SK-N-SH (cell line): ENCODE measurements at regions not wholly inside any gene's neighbourhood (a gene's known extent, or its start where the extent isn't known, plus 50 kb on each side); places are given as distances from the start of the nearest gene placed in this dataset.

Source experiments
- CTCF ChIA-PET: fragments of 300-600, 350-600 bp; formaldehyde crosslinking; extraction: SDS; loops from one replicate; lab custom pipeline; 2021; lab: Yijun Ruan, JAX
- POLR2A ChIA-PET: fragments of 350-600 bp; sonication (Branson Sonifier 250); formaldehyde crosslinking; extraction: SDS; loops from one replicate; lab custom pipeline; 2020; ENCODE audit warnings: antibody characterized with exemption, inconsistent platforms; lab: Yijun Ruan, JAX
- DNase-seq: peaks from one replicate; pipeline ENCODE4 v3.0.0; 2012
- H2AFZ ChIP-seq: fragments of 200-600 bp; sonication (generic); 2 replicates; pipeline ENCODE4 v1.8.1; 2016; ENCODE audit warnings: antibody characterized with exemption, mild to moderate bottlenecking, low read depth
- H3F3A ChIP-seq: fragments of 200-600 bp; sonication (generic); replicated peaks from 2 replicates; pipeline ENCODE3; 2016; ENCODE audit warnings: antibody characterized with exemption, mild to moderate bottlenecking; ENCODE audit not compliant: insufficient read depth
- H3K27ac ChIP-seq, 2 experiments: fragments of 200-500 bp in 1 of 2; fragments of 200-600 bp in 1 of 2; sonication (Bioruptor generic) in 1 of 2; sonication (generic), shearing (Covaris generic) in 1 of 2; 2 replicates each; pipeline versions ENCODE4 v1.5.1 to v1.6.1; 2014 to 2016; ENCODE audit warnings: low read depth in 2 of 2, inconsistent platforms in 1 of 2, low read length in 1 of 2, mild to moderate bottlenecking in 1 of 2, mixed read lengths in 1 of 2
- H3K27me3 ChIP-seq: fragments of 200-600 bp; sonication (generic), shearing (Covaris generic); 2 replicates; pipeline ENCODE4 v1.6.1; 2016; ENCODE audit warnings: mixed run types; ENCODE audit not compliant: insufficient read depth
- H3K36me3 ChIP-seq, 2 experiments: fragments of 200-500 bp in 1 of 2; fragments of 200-600 bp in 1 of 2; sonication (Bioruptor generic) in 1 of 2; sonication (generic) in 1 of 2; replicated peaks in 1 of 2; 2 replicates each; pipeline versions ENCODE3 to v1.5.1; 2014 to 2016; ENCODE audit warnings: low read length in 1 of 2, mild to moderate bottlenecking in 1 of 2; ENCODE audit not compliant: insufficient read depth in 2 of 2, control insufficient read depth in 1 of 2
- H3K4me1 ChIP-seq, 2 experiments: fragments of 200-500 bp in 1 of 2; fragments of 200-600 bp in 1 of 2; sonication (Bioruptor generic) in 1 of 2; sonication (generic), shearing (Covaris generic) in 1 of 2; 2 replicates each; pipeline versions ENCODE4 v1.5.1 to v1.6.1; 2014 to 2016; ENCODE audit warnings: low read depth in 1 of 2, low read length in 1 of 2, mixed run types in 1 of 2; ENCODE audit not compliant: insufficient read depth in 2 of 2, control insufficient read depth in 1 of 2
- H3K4me2 ChIP-seq: fragments of 200-600 bp; sonication (generic), shearing (Covaris generic); 2 replicates; pipeline ENCODE4 v1.6.1; 2017; ENCODE audit warnings: mixed run types
- H3K4me3 ChIP-seq, 2 experiments: fragments of 200-500 bp in 1 of 2; fragments of 200-600 bp in 1 of 2; sonication (Bioruptor generic) in 1 of 2; sonication (generic), shearing (Covaris generic) in 1 of 2; 2 replicates each; pipeline versions ENCODE4 v1.5.1 to v1.8.1; 2014 to 2016; ENCODE audit warnings: low read depth in 2 of 2, inconsistent platforms in 1 of 2, low read length in 1 of 2, mild to moderate bottlenecking in 1 of 2, mixed read lengths in 1 of 2, moderate library complexity in 1 of 2
- H3K79me2 ChIP-seq: fragments of 200-600 bp; sonication (generic); 2 replicates; pipeline ENCODE4 v1.8.1; 2017; ENCODE audit warnings: mild to moderate bottlenecking; ENCODE audit not compliant: insufficient read depth
- H3K9ac ChIP-seq: fragments of 200-600 bp; sonication (generic); 2 replicates; pipeline ENCODE4 v1.6.1; 2017; ENCODE audit warnings: mixed run types
- H3K9me2 ChIP-seq: fragments of 200-600 bp; sonication (generic); 2 replicates; pipeline ENCODE4 v1.6.1; 2017; ENCODE audit warnings: mixed run types
- H3K9me3 ChIP-seq: fragments of 200-600 bp; sonication (generic); 2 replicates; pipeline ENCODE4 v1.6.1; 2017; ENCODE audit warnings: mixed run types, mild to moderate bottlenecking, moderate library complexity
- H4K20me1 ChIP-seq: fragments of 200-600 bp; sonication (generic); 2 replicates; pipeline ENCODE4 v1.6.1; 2017; ENCODE audit warnings: mild to moderate bottlenecking, mixed run types; ENCODE audit not compliant: insufficient read depth
- CTCF ChIP-seq: fragments of 200-600 bp; sonication (generic); IDR thresholded peaks from 2 replicates; pipeline ENCODE4 v1.6.1; 2017; ENCODE audit warnings: antibody characterized with exemption, mild to moderate bottlenecking, moderate library complexity
- EP300 ChIP-seq, 2 experiments: IDR thresholded peaks; 2 replicates each; pipeline versions ENCODE4 v1.4.0 to v1.6.1; 2012; ENCODE audit warnings: borderline replicate concordance in 1 of 2, low read depth in 1 of 2, low read length in 1 of 2
- EZH2phosphoT487 ChIP-seq: fragments of 200-600 bp; sonication (generic); IDR thresholded peaks from 2 replicates; pipeline ENCODE4 v1.6.1; 2017; ENCODE audit warnings: low read depth, mixed run types, mild to moderate bottlenecking, antibody characterized with exemption, moderate library complexity, borderline replicate concordance
- FOXJ3 ChIP-seq: sonication (generic); formaldehyde crosslinking; IDR thresholded peaks from 2 replicates; pipeline ENCODE4 v1.5.1; 2020; ENCODE audit warnings: mild to moderate bottlenecking, missing genetic modification reagents
- GATA2 ChIP-seq: sonication (generic); formaldehyde crosslinking; IDR thresholded peaks from 2 replicates; pipeline ENCODE4 v1.5.0; 2020; ENCODE audit warnings: mild to moderate bottlenecking, missing genetic modification reagents
- IRF3 ChIP-seq: fragments of 150-350 bp; IDR thresholded peaks from 2 replicates; pipeline ENCODE4 v1.6.1; 2016; ENCODE audit warnings: mild to moderate bottlenecking, low read depth, low read length
- JUND ChIP-seq: IDR thresholded peaks from 2 replicates; pipeline ENCODE4 v1.4.0; 2012
- MAX ChIP-seq: IDR thresholded peaks from 2 replicates; pipeline ENCODE4 v1.4.0; 2012; ENCODE audit warnings: low read depth
- MXI1 ChIP-seq: IDR thresholded peaks from 2 replicates; pipeline ENCODE4 v1.6.1; 2012; ENCODE audit warnings: mild to moderate bottlenecking, low read depth, low read length, improper control_type of control experiment
- NRF1 ChIP-seq: IDR thresholded peaks from 2 replicates; pipeline ENCODE4 v1.6.1; 2012; ENCODE audit warnings: low read depth, mild to moderate bottlenecking, low read length
- POLR2AphosphoS5 ChIP-seq: IDR thresholded peaks from 2 replicates; pipeline ENCODE4 v1.6.1; 2012; ENCODE audit warnings: low read depth, low read length
- RAD21 ChIP-seq: IDR thresholded peaks from 2 replicates; pipeline ENCODE4 v1.6.1; 2012; ENCODE audit warnings: mild to moderate bottlenecking, low read length
- RCOR1 ChIP-seq: fragments of 150-350 bp; IDR thresholded peaks from 2 replicates; pipeline ENCODE4 v1.6.1; 2017; ENCODE audit warnings: antibody characterized with exemption, low read length
- RFX5 ChIP-seq: IDR thresholded peaks from 2 replicates; pipeline ENCODE4 v1.6.1; 2012; ENCODE audit warnings: mild to moderate bottlenecking, improper control_type of control experiment, low read length
- SIN3A ChIP-seq: IDR thresholded peaks from 2 replicates; pipeline ENCODE4 v1.6.1; 2012; ENCODE audit warnings: low read depth, mild to moderate bottlenecking, low read length, moderate library complexity, borderline replicate concordance
- TAF1 ChIP-seq: IDR thresholded peaks from 2 replicates; pipeline ENCODE4 v1.6.1; 2012; ENCODE audit warnings: low read depth, mild to moderate bottlenecking, low read length, moderate library complexity, borderline replicate concordance
- USF1 ChIP-seq: IDR thresholded peaks from 2 replicates; pipeline ENCODE4 v1.4.0; 2012; ENCODE audit warnings: low read depth, borderline replicate concordance
- YY1 ChIP-seq: IDR thresholded peaks from 2 replicates; pipeline ENCODE4 v1.4.0; 2012; ENCODE audit warnings: low read depth, mild to moderate bottlenecking
- ZBTB33 ChIP-seq: IDR thresholded peaks from 2 replicates; pipeline ENCODE4 v1.4.0; 2012; ENCODE audit warnings: low read depth, borderline replicate concordance
- WGBS: methylation state at CpG from one replicate; pipeline ENCODE4 v1.1.6; 2017; ENCODE audit warnings: low lambda C conversion rate; 5-methylcytosine and 5-hydroxymethylcytosine counted together
- TF ChIP-seq, protein P1 (sequence below): fragments of 150-350 bp; IDR thresholded peaks from 2 replicates; pipeline ENCODE4 v1.6.1; 2017; ENCODE audit warnings: antibody characterized with exemption, low read length, low read depth, borderline replicate concordance

DNA sequence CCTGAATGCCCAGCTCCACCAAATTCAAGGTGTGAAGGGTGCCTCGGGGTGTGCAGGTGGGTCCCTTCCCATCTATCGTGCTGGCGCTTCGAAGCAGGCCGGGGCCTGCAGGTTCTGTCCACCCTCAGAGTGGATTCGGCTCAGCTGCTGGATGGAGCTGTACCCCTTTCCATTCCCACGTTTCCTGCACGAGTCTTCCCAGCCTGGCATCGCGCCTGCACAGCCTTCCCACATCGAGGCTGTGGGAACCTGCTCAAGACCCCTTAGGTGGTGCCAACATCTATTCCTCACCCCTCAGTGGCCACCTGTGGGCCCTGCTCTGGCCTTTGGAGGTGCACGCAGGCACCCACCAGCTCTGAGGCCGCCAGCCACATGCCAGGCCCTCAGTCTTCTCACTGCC lies 65.7 kb downstream of the PDCL3 start:
- CTCF ChIA-PET, result interaction anchor here (1.5 kb wide), 1 partner anchor 24 kb away, joined by 3 read pairs; no protein-coding TSS in a partner anchor
- TF ChIP-seq RAD21 (no peak), TAF1 (no peak), SIN3A (no peak), POLR2AphosphoS5 (no peak), FOXJ3 (CRISPR knock-in tag) (no peak), NRF1 (no peak), CTCF (no peak), IRF3 (no peak), GATA2 (CRISPR knock-in tag) (no peak), YY1 (no peak), ZBTB33 (no peak), RFX5 (no peak), JUND (no peak), MAX (no peak), MXI1 (no peak), EP300 (IDR thresholded peaks at IDR 0.05; ENCODE audit: borderline replicate concordance in 1 of 2, low read depth in 1 of 2, low read length in 1 of 2) (no peak), RCOR1 (no peak), EZH2phosphoT487 (no peak), USF1 (no peak)
- TF ChIP-seq, protein P1, sequence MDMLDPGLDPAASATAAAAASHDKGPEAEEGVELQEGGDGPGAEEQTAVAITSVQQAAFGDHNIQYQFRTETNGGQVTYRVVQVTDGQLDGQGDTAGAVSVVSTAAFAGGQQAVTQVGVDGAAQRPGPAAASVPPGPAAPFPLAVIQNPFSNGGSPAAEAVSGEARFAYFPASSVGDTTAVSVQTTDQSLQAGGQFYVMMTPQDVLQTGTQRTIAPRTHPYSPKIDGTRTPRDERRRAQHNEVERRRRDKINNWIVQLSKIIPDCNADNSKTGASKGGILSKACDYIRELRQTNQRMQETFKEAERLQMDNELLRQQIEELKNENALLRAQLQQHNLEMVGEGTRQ, result no peak
- TF ChIP-seq, all 33 proteins: peak for 0
- Histone ChIP-seq H3K4me2 (no peak overlapping the region), H3K27me3 (peaks cover 19% of the 10 kb centered on the region; the same call in 1 of the 2 replicates), H3K9me2 (no peaks in the 10 kb centered on the region), H3K4me1 (no peaks in the 10 kb centered on the region), H4K20me1 (no peaks in the 10 kb centered on the region), H3K4me3 (no peak overlapping the region), H2AFZ (no peak overlapping the region), H3K27ac (no peak overlapping the region), H3K36me3 (no peaks in the 10 kb centered on the region), H3K9me3 (no peaks in the 10 kb centered on the region), H3K79me2 (no peaks in the 10 kb centered on the region), H3F3A (no peaks in the 10 kb centered on the region), H3K9ac (no peak overlapping the region)
- 63% methylated on average over 8 of the region's 13 CpGs for WGBS
- POLR2A ChIA-PET, result no interaction called here
- DNase-seq, result no peak
